IMR-90 (cell line): ENCODE measurements at regions not wholly inside any gene's neighbourhood (a gene's known extent, or its start where the extent isn't known, plus 50 kb on each side); places are given as distances from the start of the nearest gene placed in this dataset.
A peak's percentile ranks its signal among the peaks of the same experiment; 100 is the strongest.

Experiments
- ATAC-seq: fragments of 200-7000 bp; cut with Tn5 transposase; 2 replicates; pipeline ENCODE4 v1.9.1; 2020; ENCODE audit warnings: low read depth, mild to moderate bottlenecking, moderate library complexity
- BruUV-seq: library from RNA; stranded (reverse); fragments of 400-500 nt; replicated peaks from 2 replicates; lab custom pipeline; 2021; lab: Mats Ljungman, UMichigan
- CTCF ChIA-PET: fragments of 300-600 bp; formaldehyde crosslinking; extraction: SDS; loops from one replicate; lab custom pipeline; 2021; ENCODE audit warnings: antibody characterized with exemption; lab: Yijun Ruan, JAX
- POLR2A ChIA-PET: fragments of 300-600 bp; sonication (Branson Sonifier 250); formaldehyde crosslinking; loops from one replicate; lab custom pipeline; 2022; ENCODE audit warnings: antibody characterized with exemption; ENCODE audit not compliant: unreplicated experiment; lab: Charles Lee
- DNase-seq: peaks from one replicate; pipeline ENCODE4 v3.0.0; 2013
- H2AFZ ChIP-seq: replicated peaks from 2 replicates; pipeline ENCODE3; 2013; ENCODE audit warnings: low read length, mild to moderate bottlenecking; ENCODE audit not compliant: poor library complexity
- H2AK5ac ChIP-seq: 2 replicates; pipeline ENCODE4 v1.6.1; 2013; ENCODE audit warnings: low read depth, low read length, inconsistent platforms
- H2AK9ac ChIP-seq: replicated peaks from 2 replicates; pipeline ENCODE3; 2013; ENCODE audit warnings: mild to moderate bottlenecking, low read depth, low read length, moderate library complexity; ENCODE audit not compliant: poor library complexity
- H2BK120ac ChIP-seq: 2 replicates; pipeline ENCODE4 v1.6.1; 2013; ENCODE audit warnings: low read depth, low read length, inconsistent platforms
- H2BK15ac ChIP-seq: 3 replicates; pipeline ENCODE4 v1.6.1; 2013; ENCODE audit warnings: low read depth, low read length, inconsistent platforms
- H2BK20ac ChIP-seq: 2 replicates; pipeline ENCODE4 v1.6.1; 2013; ENCODE audit warnings: low read depth, mild to moderate bottlenecking, inconsistent platforms, low read length, moderate library complexity
- H2BK5ac ChIP-seq: 2 replicates; pipeline ENCODE4 v1.6.1; 2013; ENCODE audit warnings: mild to moderate bottlenecking, low read depth, low read length, inconsistent platforms; ENCODE audit not compliant: poor library complexity, severe bottlenecking
- H3K14ac ChIP-seq: replicated peaks from 2 replicates; pipeline ENCODE4 v1.6.1; 2013; ENCODE audit warnings: low read depth, low read length, inconsistent platforms
- H3K18ac ChIP-seq: 2 replicates; pipeline ENCODE4 v1.6.1; 2013; ENCODE audit warnings: low read depth, low read length, control low read depth
- H3K23ac ChIP-seq: 2 replicates; pipeline ENCODE4 v1.6.1; 2013; ENCODE audit warnings: low read depth, low read length, inconsistent platforms
- H3K27ac ChIP-seq: 2 replicates; pipeline ENCODE4 v1.5.1; 2013; ENCODE audit warnings: mild to moderate bottlenecking, control low read depth, low read length; ENCODE audit not compliant: insufficient read depth
- H3K27me3 ChIP-seq: 2 replicates; pipeline ENCODE4 v1.6.1; 2013; ENCODE audit warnings: low read length; ENCODE audit not compliant: control insufficient read depth, insufficient read depth
- H3K36me3 ChIP-seq: 2 replicates; pipeline ENCODE4 v1.6.1; 2013; ENCODE audit warnings: low read length, mixed read lengths; ENCODE audit not compliant: control insufficient read depth, insufficient read depth
- H3K4ac ChIP-seq: 2 replicates; pipeline ENCODE4 v1.6.1; 2013; ENCODE audit warnings: low read depth, low read length, inconsistent platforms
- H3K4me1 ChIP-seq: 2 replicates; pipeline ENCODE4 v1.6.1; 2013; ENCODE audit warnings: low read length, mixed read lengths; ENCODE audit not compliant: control insufficient read depth, insufficient read depth
- H3K4me2 ChIP-seq: 2 replicates; pipeline ENCODE4 v1.6.1; 2013; ENCODE audit warnings: low read depth, mild to moderate bottlenecking, control low read depth, low read length, moderate library complexity
- H3K4me3 ChIP-seq: 2 replicates; pipeline ENCODE4 v1.5.1; 2013; ENCODE audit warnings: low read depth, mild to moderate bottlenecking, control low read depth, low read length, moderate library complexity; ENCODE audit not compliant: insufficient read depth
- H3K56ac ChIP-seq: 2 replicates; pipeline ENCODE4 v1.6.1; 2013; ENCODE audit warnings: low read length, inconsistent platforms; ENCODE audit not compliant: insufficient read depth; ENCODE audit errors: extremely low read depth
- H3K79me1 ChIP-seq, 2 experiments: 2 replicates each; pipeline ENCODE4 v1.6.1; 2013; ENCODE audit warnings: low read length in 2 of 2, inconsistent platforms in 1 of 2, low read depth in 1 of 2
- H3K9ac ChIP-seq: 2 replicates; pipeline ENCODE4 v1.6.1; 2013; ENCODE audit warnings: low read depth, low read length, control low read depth
- H3K9me1 ChIP-seq: 2 replicates; pipeline ENCODE4 v1.6.1; 2013; ENCODE audit warnings: low read length, inconsistent platforms; ENCODE audit not compliant: insufficient read depth
- H3K9me3 ChIP-seq: 2 replicates; pipeline ENCODE4 v1.6.1; 2013; ENCODE audit warnings: low read length; ENCODE audit not compliant: control insufficient read depth, insufficient read depth
- H4K20me1 ChIP-seq: 2 replicates; pipeline ENCODE4 v1.6.1; 2013; ENCODE audit warnings: low read length, inconsistent platforms; ENCODE audit not compliant: insufficient read depth
- H4K5ac ChIP-seq: 2 replicates; pipeline ENCODE4 v1.6.1; 2013; ENCODE audit warnings: mild to moderate bottlenecking, low read depth, low read length, control low read depth
- H4K8ac ChIP-seq, 2 experiments: 2 replicates each; pipeline ENCODE4 v1.6.1; 2013; ENCODE audit warnings: low read depth in 2 of 2, low read length in 2 of 2, control low read depth in 1 of 2, inconsistent platforms in 1 of 2
- H4K91ac ChIP-seq: 2 replicates; pipeline ENCODE4 v1.6.1; 2013; ENCODE audit warnings: low read depth, low read length, inconsistent platforms; ENCODE audit not compliant: insufficient read depth
- CEBPB ChIP-seq: IDR thresholded peaks from 2 replicates; pipeline ENCODE4 v1.6.1; 2012; ENCODE audit warnings: low read depth, low read length, improper control_type of control experiment
- CHD1 ChIP-seq: IDR thresholded peaks from 2 replicates; pipeline ENCODE4 v1.6.1; 2012; ENCODE audit warnings: low read depth, low read length, improper control_type of control experiment
- POLR2A ChIP-seq: IDR thresholded peaks from 2 replicates; pipeline ENCODE4 v1.6.1; 2012; ENCODE audit warnings: mild to moderate bottlenecking, low read depth, low read length
- SMC3 ChIP-seq: fragments of 150-350 bp; IDR thresholded peaks from 2 replicates; pipeline ENCODE4 v1.6.1; 2016; ENCODE audit warnings: low read depth, mild to moderate bottlenecking, antibody characterized with exemption, low read length, moderate library complexity
- whole genome bisulfite sequencing, 2 experiments: methylation state at CpG; one replicate each; pipeline versions ENCODE4 v1.1.5 to v1.1.7; 2013; ENCODE audit warnings: missing lambda C conversion rate in 2 of 2; ENCODE audit not compliant: insufficient read length in 1 of 2; ENCODE audit errors: extremely low coverage in 2 of 2; 5-methylcytosine and 5-hydroxymethylcytosine counted together
- dilution Hi-C: fragments of 300-500 bp; cut with HindIII; formaldehyde crosslinking; loops from one replicate; pipeline ENCODE4 v1.14.3; 2018; ENCODE audit warnings: low sequenced_read_pairs; ENCODE audit not compliant: unreplicated experiment
- in situ Hi-C: fragments of 300-500 bp; cut with MboI; formaldehyde crosslinking; loops from 3 replicates; pipeline ENCODE4 v1.14.3; 2019; ENCODE audit warnings: low sequenced_read_pairs, inconsistent platforms, mixed read lengths
- intact Hi-C: fragments of 100-400 bp; cut with micrococcal nuclease; formaldehyde crosslinking; loops from 2 replicates; pipeline ENCODE4 v1.10.0; 2022

GRCh38 chr1:80894921-80895320 is 905.8 kb upstream of the ADGRL2 start:
- WGBS, 2 experiments: no CpG with 5 or more reads among the region's 1 CpG
- Histone ChIP-seq H3K4me1 (peaks cover 1% of the 10 kb centered on the region; the same call in 1 of the 2 replicates), H2BK15ac (no peak overlapping the region), H3K79me1 (no peaks in the 10 kb centered on the region), H3K23ac (no peak overlapping the region), H3K14ac (no peak overlapping the region), H4K8ac (no peak overlapping the region), H4K20me1 (no peaks in the 10 kb centered on the region), H3K56ac (no peak overlapping the region), H3K27ac (no peak overlapping the region), H2BK5ac (no peak overlapping the region), H3K36me3 (no peaks in the 10 kb centered on the region), H4K5ac (no peak overlapping the region), H3K4ac (no peak overlapping the region), H2BK120ac (no peak overlapping the region), H4K91ac (no peak overlapping the region), H3K9me1 (0 out of 2 replicates have a peak, but pooled peaks cover 3% of the 10 kb centered on the region), H3K27me3 (no peaks in the 10 kb centered on the region), H3K4me2 (no peak overlapping the region), H2BK20ac (no peak overlapping the region), H3K4me3 (no peak overlapping the region), H3K18ac (no peak overlapping the region), H2AK9ac (no peak overlapping the region), H2AFZ (no peak overlapping the region), H3K9me3 (no peaks in the 10 kb centered on the region), H2AK5ac (no peak overlapping the region), H3K9ac (no peak overlapping the region)
- ChIA-PET POLR2A (no interaction called here), CTCF (no interaction called here)
- intact Hi-C loops (no loop called here), dilution Hi-C loops (no loop called here), in situ Hi-C loops (no loop called here)
- TF ChIP-seq SMC3 (no peak), CHD1 (no peak), POLR2A (no peak), CEBPB (peak; percentile 40; the same call in 1 of the 2 replicates)
- BruUV-seq: no TSS peak
- ATAC-seq (no peak), DNase-seq (no peak)
